IMR-90 (cell line): ENCODE measurements at regions not wholly inside any gene's neighbourhood (a gene's known extent, or its start where the extent isn't known, plus 50 kb on each side); places are given as distances from the start of the nearest gene placed in this dataset.

Experiments
- CEBPB ChIP-seq: IDR thresholded peaks from 2 replicates; pipeline ENCODE4 v1.6.1; 2012; ENCODE audit warnings: low read depth, low read length, improper control_type of control experiment
- CTCF ChIP-seq: conservative IDR thresholded peaks from 2 replicates; pipeline ENCODE4 v1.5.1; 2012; ENCODE audit warnings: mild to moderate bottlenecking, low read depth, low read length, improper control_type of control experiment
- MXI1 ChIP-seq: IDR thresholded peaks from 2 replicates; pipeline ENCODE4 v1.6.1; 2012; ENCODE audit warnings: low read depth, mild to moderate bottlenecking, low read length, moderate library complexity, borderline replicate concordance
- POLR2A ChIP-seq: IDR thresholded peaks from 2 replicates; pipeline ENCODE4 v1.6.1; 2012; ENCODE audit warnings: mild to moderate bottlenecking, low read depth, low read length
- RAD21 ChIP-seq: IDR thresholded peaks from 2 replicates; pipeline ENCODE4 v1.6.1; 2012; ENCODE audit warnings: low read length, improper control_type of control experiment

DNA sequence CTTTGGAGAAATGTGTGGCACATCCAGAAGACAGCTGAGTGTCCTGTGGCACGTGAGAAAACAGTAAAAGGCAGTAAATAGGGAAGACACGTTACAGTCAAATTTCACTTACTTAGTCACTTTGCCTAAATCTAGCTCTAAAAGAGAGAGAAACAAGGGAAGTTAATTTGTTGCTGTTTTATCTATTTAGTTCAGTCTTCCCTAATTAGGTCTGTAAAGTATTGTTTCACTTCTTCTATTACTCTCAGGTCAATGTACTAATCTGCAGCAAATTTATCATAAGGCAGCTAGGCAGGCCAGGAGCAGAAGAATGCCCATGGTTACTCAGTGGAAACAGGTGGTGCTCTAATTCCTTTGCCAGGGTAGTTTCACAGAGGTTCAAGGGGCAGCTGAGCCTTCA is 124.3 kb upstream of the CNR1 start:
- TF ChIP-seq CTCF = no peak
- no peak for TF ChIP-seq CEBPB
- TF ChIP-seq RAD21 = no peak
- no peak for TF ChIP-seq MXI1
- TF ChIP-seq POLR2A = no peak
